ENCODE measurements at regions not wholly inside any gene's neighbourhood (a gene's known extent, or its start where the extent isn't known, plus 50 kb on each side); places are given as distances from the start of the nearest gene placed in this dataset.

- DNase-seq = no peak
- H3K27ac Mint-ChIP-seq = no peak overlapping the region
- H3K36me3 Mint-ChIP-seq (ENCODE audit: low read depth) = no peaks in the 10 kb centered on the region
- no peaks in the 10 kb centered on the region for H3K4me1 Mint-ChIP-seq (ENCODE audit: low read depth)
- no peaks in the 10 kb centered on the region for H3K27me3 Mint-ChIP-seq
- no peak overlapping the region for H3K4me3 Mint-ChIP-seq
- H3K9me3 Mint-ChIP-seq = no peaks in the 10 kb centered on the region
Measured at GRCh38 chr4:41485041-41485440, 52.9 kb upstream of the LIMCH1 start.

GRCh38 chr4:41487868-41488440, 50.0 kb upstream of the LIMCH1 start:
- Mint-ChIP-seq H3K4me1 (ENCODE audit: low read depth) (no peaks in the 10 kb centered on the region), H3K4me3 (no peak overlapping the region), H3K27ac (no peak overlapping the region), H3K9me3 (peaks cover 4% of the 10 kb centered on the region), H3K27me3 (no peaks in the 10 kb centered on the region), H3K36me3 (ENCODE audit: low read depth) (no peaks in the 10 kb centered on the region)
- DNase-seq = no peak
